Effector CD8-positive, alpha-beta T cell (primary cell): ENCODE measurements at regions not wholly inside any gene's neighbourhood (a gene's known extent, or its start where the extent isn't known, plus 50 kb on each side); places are given as distances from the start of the nearest gene placed in this dataset.
"Not testable (repeated sequence)": the region's sequence is repeated elsewhere in the genome, so short reads cannot be mapped to it uniquely, and the experiment has no call there.

Source experiments
- DNase-seq: peaks from one replicate; lab custom pipeline; 2025; lab: John Stamatoyannopoulos, UW

GRCh38 chr1:209173796-209174195 is 409.7 kb upstream of the CAMK1G start:
- DNase-seq = not testable (repeated sequence)

GRCh38 chr1:209176866-209177430 is 406.6 kb upstream of the CAMK1G start:
- DNase-seq = no peak

GRCh38 chr1:209183195-209183594 is 400.3 kb upstream of the CAMK1G start:
- no peak for DNase-seq

- no peak for DNase-seq
These were observed 395.9 kb upstream of the CAMK1G start for GRCh38 chr1:209187589-209187988.

- DNase-seq = no peak
These were observed 392.8 kb upstream of the CAMK1G start for GRCh38 chr1:209190591-209191261.

GRCh38 chr1:209191262-209191634 is 392.3 kb upstream of the CAMK1G start:
- DNase-seq = no peak

- DNase-seq = no peak
These were observed 387.4 kb upstream of the CAMK1G start for GRCh38 chr1:209196140-209196539.

- no peak for DNase-seq
These were observed 384.4 kb upstream of the CAMK1G start for GRCh38 chr1:209198961-209199750.

GRCh38 chr1:209199822-209200221 is 383.7 kb upstream of the CAMK1G start:
- DNase-seq = no peak

- DNase-seq = not testable (repeated sequence)
These were observed 381.2 kb upstream of the CAMK1G start for GRCh38 chr1:209202321-209202720.

GRCh38 chr1:209202830-209203532 is 380.5 kb upstream of the CAMK1G start:
- no peak for DNase-seq

GRCh38 chr1:209203533-209203895 is 380.0 kb upstream of the CAMK1G start:
- no peak for DNase-seq

GRCh38 chr1:209205039-209205438 is 378.5 kb upstream of the CAMK1G start:
- no peak for DNase-seq

- DNase-seq = no peak
These were observed 376.3 kb upstream of the CAMK1G start for GRCh38 chr1:209207126-209207700.

- no peak for DNase-seq
These were observed 375.7 kb upstream of the CAMK1G start for GRCh38 chr1:209207701-209208286.

- DNase-seq = no peak
These were observed 374.9 kb upstream of the CAMK1G start for GRCh38 chr1:209208648-209209047.

GRCh38 chr1:209213989-209214388 is 369.5 kb upstream of the CAMK1G start:
- no peak for DNase-seq

- no peak for DNase-seq
These were observed 367.7 kb upstream of the CAMK1G start for GRCh38 chr1:209215826-209216225.

GRCh38 chr1:209218113-209218512 is 365.4 kb upstream of the CAMK1G start:
- DNase-seq = no peak

- DNase-seq = no peak
These were observed 364.5 kb upstream of the CAMK1G start for GRCh38 chr1:209218981-209219380.

- DNase-seq = no peak
These were observed 363.6 kb upstream of the CAMK1G start for GRCh38 chr1:209219791-209220524.
